ENCODE measurements at regions not wholly inside any gene's neighbourhood (a gene's known extent, or its start where the extent isn't known, plus 50 kb on each side); places are given as distances from the start of the nearest gene placed in this dataset.

GRCh38 chr1:239739375-239739774 is 352.3 kb upstream of the FMN2 start:
- DNase-seq = no peak

- DNase-seq = no peak
Measured at GRCh38 chr1:239739919-239740318, 351.8 kb upstream of the FMN2 start.

- DNase-seq = no peak
Measured at GRCh38 chr1:239742416-239743109, 349.1 kb upstream of the FMN2 start.

GRCh38 chr1:239744851-239745250 is 346.8 kb upstream of the FMN2 start:
- DNase-seq = no peak

GRCh38 chr1:239755107-239755912 is 336.4 kb upstream of the FMN2 start:
- no peak for DNase-seq

GRCh38 chr1:239757716-239758115 is 334.0 kb upstream of the FMN2 start:
- no peak for DNase-seq

- no peak for DNase-seq
Measured at GRCh38 chr1:239758756-239759155, 332.9 kb upstream of the FMN2 start.

- no peak for DNase-seq
Measured at GRCh38 chr1:239761509-239761908, 330.2 kb upstream of the FMN2 start.

- DNase-seq = no peak
Measured at GRCh38 chr1:239763850-239764249, 327.8 kb upstream of the FMN2 start.

- no peak for DNase-seq
Measured at GRCh38 chr1:239764546-239764945, 327.1 kb upstream of the FMN2 start.

- no peak for DNase-seq
Measured at GRCh38 chr1:239765163-239765562, 326.5 kb upstream of the FMN2 start.

GRCh38 chr1:239771550-239771949 is 320.1 kb upstream of the FMN2 start:
- DNase-seq = no peak

GRCh38 chr1:239772446-239772845 is 319.2 kb upstream of the FMN2 start:
- no peak for DNase-seq

- no peak for DNase-seq
Measured at GRCh38 chr1:239775466-239775865, 316.2 kb upstream of the FMN2 start.

- DNase-seq = no peak
Measured at GRCh38 chr1:239778208-239778813, 313.4 kb upstream of the FMN2 start.

- DNase-seq = no peak
Measured at GRCh38 chr1:239779962-239780361, 311.7 kb upstream of the FMN2 start.

GRCh38 chr1:239784896-239785295 is 306.8 kb upstream of the FMN2 start:
- DNase-seq = no peak

- DNase-seq = no peak
Measured at GRCh38 chr1:239785576-239785975, 306.1 kb upstream of the FMN2 start.

- no peak for DNase-seq
Measured at GRCh38 chr1:239786464-239786863, 305.2 kb upstream of the FMN2 start.

GRCh38 chr1:239792157-239792556 is 299.5 kb upstream of the FMN2 start:
- no peak for DNase-seq

GRCh38 chr1:239795304-239795703 is 296.4 kb upstream of the FMN2 start:
- no peak for DNase-seq

GRCh38 chr1:239799617-239800016 is 292.1 kb upstream of the FMN2 start:
- DNase-seq = no peak

- no peak for DNase-seq
Measured at GRCh38 chr1:239800861-239801260, 290.8 kb upstream of the FMN2 start.

GRCh38 chr1:239802275-239802674 is 289.4 kb upstream of the FMN2 start:
- DNase-seq = no peak

Data from fibroblast of upper back skin (primary cell).